KG1 (cell line): ENCODE measurements at regions not wholly inside any gene's neighbourhood (a gene's known extent, or its start where the extent isn't known, plus 50 kb on each side); places are given as distances from the start of the nearest gene placed in this dataset.

Experiments used
- DNase-seq: peaks from one replicate; lab custom pipeline; 2025; lab: John Stamatoyannopoulos, UW

DNA sequence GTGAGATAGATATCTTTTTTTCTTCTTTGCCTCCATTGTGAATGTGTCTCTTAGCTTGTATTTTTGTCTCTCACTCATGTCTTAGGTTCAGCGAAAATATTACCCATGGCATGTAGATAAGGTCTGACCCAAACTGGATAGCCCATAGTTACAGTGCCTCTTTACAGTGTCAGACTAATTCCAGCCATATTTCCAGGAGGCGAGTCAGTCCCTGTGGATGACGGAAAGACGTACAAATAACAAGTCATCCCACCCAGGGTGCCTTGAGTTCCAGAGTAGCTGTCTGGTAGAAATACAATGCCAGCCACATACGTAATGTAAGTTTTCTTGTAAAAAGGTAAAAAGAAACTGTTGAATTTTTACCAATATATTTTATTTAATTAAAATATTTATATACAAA, 157.3 kb downstream of the ZNF281 start:
- DNase-seq = no peak

DNA sequence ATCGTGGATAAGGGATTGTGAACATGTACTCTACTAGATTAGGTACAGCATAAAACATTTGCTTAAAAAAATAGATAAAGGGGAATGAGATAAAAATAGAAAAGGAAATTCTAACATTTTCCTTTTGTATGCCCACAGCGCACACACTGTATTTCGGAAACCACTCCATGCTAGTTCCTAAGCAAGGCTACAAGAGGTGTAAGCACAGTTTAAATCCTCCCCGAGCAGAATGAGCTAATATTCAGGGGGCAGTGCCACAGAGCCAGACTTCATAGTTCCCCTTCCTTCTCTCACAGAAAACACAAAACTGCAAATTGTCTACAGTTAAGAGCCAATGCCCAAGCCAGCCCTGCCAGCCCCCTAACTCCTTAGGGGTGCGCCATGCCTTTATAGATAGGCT, 159.4 kb downstream of the ZNF281 start:
- no peak for DNase-seq

DNA sequence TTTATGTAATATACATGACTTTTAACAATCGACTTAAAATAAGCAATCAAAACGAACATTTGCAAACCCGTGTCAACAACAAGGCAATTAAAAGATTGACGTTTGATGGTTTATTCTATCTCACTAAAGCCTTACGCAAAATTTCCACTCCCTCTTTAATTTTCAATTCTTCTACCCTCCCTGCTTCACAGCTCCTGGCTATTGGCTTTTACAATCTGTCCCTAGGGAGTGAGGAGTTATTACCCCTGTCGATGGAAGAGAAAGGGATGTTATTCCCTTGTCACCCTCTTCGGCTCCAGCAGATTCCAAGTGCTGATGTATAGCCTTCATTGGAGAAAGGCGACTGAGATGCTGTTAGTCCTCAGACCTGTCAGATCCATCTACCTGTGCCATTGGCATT, 161.3 kb downstream of the ZNF281 start:
- DNase-seq = no peak

GRCh38 chr1:200247518-200247917, 162.3 kb downstream of the ZNF281 start:
- DNase-seq = no peak

DNA sequence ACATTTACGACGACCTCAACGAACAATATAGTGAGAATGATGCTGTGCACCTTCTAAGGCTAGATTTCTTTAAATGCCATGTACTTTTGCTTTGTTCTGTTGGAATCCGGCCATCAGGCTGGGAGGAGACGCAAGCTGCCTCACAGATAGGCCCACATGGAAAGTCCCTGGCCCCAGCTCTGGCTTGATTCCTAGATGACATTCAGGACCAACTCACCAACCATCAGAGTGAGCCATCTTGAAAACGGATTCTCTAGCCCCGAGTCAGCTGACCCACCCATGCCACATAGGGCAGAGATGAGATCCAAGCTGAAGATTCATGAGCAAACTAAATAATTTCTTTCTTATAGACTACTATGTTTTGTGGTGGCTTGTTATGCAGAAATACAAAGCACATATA, 164.4 kb downstream of the ZNF281 start:
- DNase-seq = no peak

DNA sequence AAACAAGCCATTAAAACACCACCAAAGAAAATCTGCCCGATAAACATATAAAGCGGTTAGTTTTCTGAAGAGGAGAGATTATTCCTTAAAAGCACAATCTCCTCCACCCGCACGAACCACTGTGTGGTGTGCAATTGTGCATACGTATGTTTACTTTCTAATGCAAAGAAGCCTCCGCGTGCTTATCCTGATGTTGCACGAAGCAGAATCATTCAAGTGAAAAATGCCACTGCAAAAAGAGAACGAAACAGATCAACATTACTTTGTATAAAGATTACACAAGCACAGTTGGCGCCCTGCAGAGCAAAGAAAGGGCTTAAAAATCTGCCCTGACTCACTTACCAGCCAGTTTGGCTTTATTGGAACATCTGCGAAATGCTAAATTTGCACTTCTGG, 166.8 kb downstream of the ZNF281 start:
- DNase-seq = no peak

- no peak for DNase-seq
These were observed 167.5 kb downstream of the ZNF281 start for GRCh38 chr1:200242110-200243041.

- no peak for DNase-seq
These were observed 169.2 kb downstream of the ZNF281 start for GRCh38 chr1:200240656-200241055.

GRCh38 chr1:200238311-200238710, 171.5 kb downstream of the ZNF281 start:
- DNase-seq = no peak

DNA sequence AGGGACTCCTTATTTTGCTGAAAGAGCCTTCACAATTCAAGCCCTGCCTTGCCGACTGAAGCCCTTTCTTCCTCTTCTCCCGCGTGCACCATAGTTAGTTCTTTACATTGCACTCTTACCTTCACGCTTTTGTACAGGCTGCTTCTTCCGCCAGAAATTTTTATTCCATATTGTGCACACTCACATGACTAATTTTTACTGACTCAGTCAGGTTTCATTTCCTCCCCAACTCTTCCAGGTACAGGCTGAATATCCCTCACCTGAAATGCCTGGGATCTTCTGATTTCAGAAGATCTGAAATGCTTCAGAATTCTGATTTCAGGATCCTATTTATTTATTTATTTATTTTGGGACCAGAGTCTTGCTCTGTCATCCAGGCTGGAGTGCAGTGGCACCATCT, 172.8 kb downstream of the ZNF281 start:
- no peak for DNase-seq

- no peak for DNase-seq
These were observed 174.9 kb downstream of the ZNF281 start for GRCh38 chr1:200234938-200235337.

DNA sequence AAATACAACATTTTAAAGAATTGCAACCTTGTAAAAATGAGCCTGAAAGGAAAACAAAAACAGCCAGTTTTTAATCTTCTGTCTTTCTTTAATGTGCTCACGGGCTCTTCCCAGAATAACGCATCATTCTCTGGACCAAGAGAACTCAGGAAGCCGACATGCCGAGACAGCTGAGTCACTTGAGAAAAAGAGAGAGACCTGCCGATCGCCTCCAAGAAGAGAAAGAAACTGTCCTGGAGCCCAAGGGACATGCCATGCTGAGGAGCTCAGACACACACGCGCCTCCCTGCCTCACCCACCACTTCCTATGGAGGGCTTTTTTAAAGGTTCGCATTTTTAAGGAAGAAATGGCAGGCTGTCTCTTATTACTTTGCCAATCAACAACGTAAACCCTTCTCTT, 176.4 kb downstream of the ZNF281 start:
- no peak for DNase-seq

DNA sequence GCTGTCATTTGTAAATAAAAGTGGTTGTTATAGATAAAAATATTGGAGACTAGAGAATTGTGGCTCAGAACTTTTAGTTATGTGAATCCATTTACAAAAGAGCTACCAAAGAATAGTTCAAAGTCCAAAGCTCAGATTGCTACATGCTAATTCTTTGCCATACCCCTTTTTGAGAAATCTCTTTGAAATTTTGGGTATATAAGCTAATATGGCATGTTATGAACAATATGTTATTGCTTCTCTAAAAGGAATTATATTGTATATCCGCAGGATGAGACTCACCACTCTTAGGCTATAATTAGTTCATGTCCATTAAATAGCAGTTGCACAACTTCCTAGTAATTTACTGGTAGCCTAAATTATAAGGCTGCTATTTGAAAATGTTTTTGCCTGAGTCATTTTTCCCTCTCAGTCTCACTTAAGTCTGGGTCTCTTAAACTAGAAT, 178.0 kb downstream of the ZNF281 start:
- no peak for DNase-seq

GRCh38 chr1:200230671-200231070, 179.2 kb downstream of the ZNF281 start:
- no peak for DNase-seq

DNA sequence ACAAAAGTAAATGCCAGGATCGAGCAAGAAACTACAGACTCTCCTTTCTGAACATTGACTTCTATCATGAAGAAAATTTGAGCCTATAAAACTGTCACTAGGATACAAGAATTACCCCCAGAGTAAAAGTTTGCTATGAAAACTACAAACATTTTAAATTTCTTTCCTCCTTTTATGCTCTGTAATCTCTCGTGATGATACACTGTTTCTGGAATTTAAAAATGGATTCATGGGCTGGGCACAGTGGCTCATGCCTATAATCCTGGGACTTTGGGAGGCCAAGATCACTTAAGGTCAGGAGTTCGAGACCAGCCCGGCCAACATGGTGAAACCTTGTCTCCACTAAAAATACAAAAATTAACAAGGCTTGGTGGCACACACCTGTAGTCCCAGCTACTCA, 181.3 kb downstream of the ZNF281 start:
- no peak for DNase-seq

- DNase-seq = no peak
These were observed 181.8 kb downstream of the ZNF281 start for GRCh38 chr1:200228081-200228480.
